ENCODE measurements at regions not wholly inside any gene's neighbourhood (a gene's known extent, or its start where the extent isn't known, plus 50 kb on each side); places are given as distances from the start of the nearest gene placed in this dataset.
"Not testable (repeated sequence)": the region's sequence is repeated elsewhere in the genome, so short reads cannot be mapped to it uniquely, and the experiment has no call there.

GRCh38 chr2:49332415-49332814 lies 178.1 kb upstream of the FSHR start:
- Mint-ChIP-seq H3K36me3 (ENCODE audit: low read depth) (no peaks in the 10 kb centered on the region), H3K27ac (no peak overlapping the region), H3K4me3 (no peak overlapping the region), H3K4me1 (ENCODE audit: low read depth) (no peaks in the 10 kb centered on the region), H3K9me3 (no peaks in the 10 kb centered on the region), H3K27me3 (no peaks in the 10 kb centered on the region)
- no peak for TF ChIP-seq CTCF (IDR thresholded peaks at IDR 0.05)
- no peak for DNase-seq
- intact Hi-C loops (cut with micrococcal nuclease) = no loop called here
- ChIA-PET POLR2A (no interaction called here), CTCF (no interaction called here)
- ATAC-seq = no peak

- H3K27me3 Mint-ChIP-seq = no peaks in the 10 kb centered on the region
- H3K9me3 Mint-ChIP-seq = peaks cover 5% of the 10 kb centered on the region
- ATAC-seq = no peak
- intact Hi-C loops (cut with micrococcal nuclease) = no loop called here
- ChIA-PET CTCF (no interaction called here), POLR2A (no interaction called here)
- no peak overlapping the region for H3K27ac Mint-ChIP-seq
- H3K4me3 Mint-ChIP-seq = no peak overlapping the region
- TF ChIP-seq CTCF (IDR thresholded peaks at IDR 0.05) = no peak
- no peak for DNase-seq
- no peaks in the 10 kb centered on the region for H3K36me3 Mint-ChIP-seq (ENCODE audit: low read depth)
- no peaks in the 10 kb centered on the region for H3K4me1 Mint-ChIP-seq (ENCODE audit: low read depth)
These were observed 164.2 kb upstream of the FSHR start for GRCh38 chr2:49318531-49318930.

GRCh38 chr2:49309461-49309860 lies 155.1 kb upstream of the FSHR start:
- intact Hi-C loops (cut with micrococcal nuclease) = no loop called here
- ATAC-seq = no peak
- TF ChIP-seq CTCF (IDR thresholded peaks at IDR 0.05) = no peak
- Mint-ChIP-seq H3K36me3 (ENCODE audit: low read depth) (no peaks in the 10 kb centered on the region), H3K9me3 (peaks cover 6% of the 10 kb centered on the region), H3K4me1 (ENCODE audit: low read depth) (no peaks in the 10 kb centered on the region), H3K27ac (no peak overlapping the region), H3K4me3 (no peak overlapping the region), H3K27me3 (no peaks in the 10 kb centered on the region)
- ChIA-PET CTCF (no interaction called here), POLR2A (no interaction called here)
- DNase-seq = no peak

GRCh38 chr2:49306925-49307324 lies 152.6 kb upstream of the FSHR start:
- Mint-ChIP-seq H3K9me3 (peaks cover 9% of the 10 kb centered on the region), H3K27me3 (no peaks in the 10 kb centered on the region), H3K36me3 (ENCODE audit: low read depth) (no peaks in the 10 kb centered on the region), H3K4me3 (no peak overlapping the region), H3K27ac (no peak overlapping the region), H3K4me1 (ENCODE audit: low read depth) (no peaks in the 10 kb centered on the region)
- intact Hi-C loops (cut with micrococcal nuclease) = no loop called here
- ChIA-PET POLR2A (no interaction called here), CTCF (no interaction called here)
- DNase-seq = no peak
- ATAC-seq = no peak
- TF ChIP-seq CTCF (IDR thresholded peaks at IDR 0.05) = no peak

- H3K9me3 Mint-ChIP-seq; ATAC-seq; H3K27ac Mint-ChIP-seq; H3K27me3 Mint-ChIP-seq; H3K36me3 Mint-ChIP-seq (ENCODE audit: low read depth); CTCF ChIA-PET; H3K4me3 Mint-ChIP-seq; DNase-seq; H3K4me1 Mint-ChIP-seq (ENCODE audit: low read depth); intact Hi-C loops (cut with micrococcal nuclease); POLR2A ChIA-PET: not testable (repeated sequence)
These were observed 144.4 kb upstream of the FSHR start for GRCh38 chr2:49298693-49299092.

GRCh38 chr2:49298230-49298629 lies 143.9 kb upstream of the FSHR start:
- no peak for TF ChIP-seq CTCF (IDR thresholded peaks at IDR 0.05)
- H3K9me3 Mint-ChIP-seq = peaks cover 6% of the 10 kb centered on the region
- intact Hi-C loops (cut with micrococcal nuclease) = no loop called here
- H3K27me3 Mint-ChIP-seq = no peaks in the 10 kb centered on the region
- no peaks in the 10 kb centered on the region for H3K4me1 Mint-ChIP-seq (ENCODE audit: low read depth)
- no peak overlapping the region for H3K27ac Mint-ChIP-seq
- DNase-seq = no peak
- ChIA-PET CTCF (no interaction called here), POLR2A (no interaction called here)
- ATAC-seq = no peak
- H3K36me3 Mint-ChIP-seq (ENCODE audit: low read depth) = no peaks in the 10 kb centered on the region
- no peak overlapping the region for H3K4me3 Mint-ChIP-seq

Data from activated CD8-positive, alpha-beta T cell treated with anti-CD3 and anti-CD28 coated beads for 36 hours (primary cell).